PC-3 (cell line): ENCODE measurements at regions not wholly inside any gene's neighbourhood (a gene's known extent, or its start where the extent isn't known, plus 50 kb on each side); places are given as distances from the start of the nearest gene placed in this dataset.

Experiments used
- CTCF ChIP-seq: fragments of 300-600 bp; sonication (generic); conservative IDR thresholded peaks from 2 replicates; pipeline ENCODE4 v1.5.1; 2017; ENCODE audit warnings: antibody characterized with exemption, low read depth, mild to moderate bottlenecking, low read length
- EZH2 ChIP-seq: fragments of 300-600 bp; sonication (generic); IDR thresholded peaks from one replicate; pipeline ENCODE4 v1.6.1; 2017; ENCODE audit warnings: antibody characterized with exemption, mild to moderate bottlenecking, low read length; ENCODE audit not compliant: unreplicated experiment
- EZH2phosphoT487 ChIP-seq: fragments of 300-600 bp; sonication (generic); IDR thresholded peaks from 2 replicates; pipeline ENCODE4 v1.6.1; 2018; ENCODE audit warnings: mild to moderate bottlenecking, antibody characterized with exemption, low read length, borderline replicate concordance

- TF ChIP-seq EZH2 (no peak), CTCF (no peak), EZH2phosphoT487 (no peak)
These were observed 61.3 kb upstream of the PRR23E start for GRCh38 chr3:127131424-127132170.
